ENCODE measurements at regions not wholly inside any gene's neighbourhood (a gene's known extent, or its start where the extent isn't known, plus 50 kb on each side); places are given as distances from the start of the nearest gene placed in this dataset.

DNA sequence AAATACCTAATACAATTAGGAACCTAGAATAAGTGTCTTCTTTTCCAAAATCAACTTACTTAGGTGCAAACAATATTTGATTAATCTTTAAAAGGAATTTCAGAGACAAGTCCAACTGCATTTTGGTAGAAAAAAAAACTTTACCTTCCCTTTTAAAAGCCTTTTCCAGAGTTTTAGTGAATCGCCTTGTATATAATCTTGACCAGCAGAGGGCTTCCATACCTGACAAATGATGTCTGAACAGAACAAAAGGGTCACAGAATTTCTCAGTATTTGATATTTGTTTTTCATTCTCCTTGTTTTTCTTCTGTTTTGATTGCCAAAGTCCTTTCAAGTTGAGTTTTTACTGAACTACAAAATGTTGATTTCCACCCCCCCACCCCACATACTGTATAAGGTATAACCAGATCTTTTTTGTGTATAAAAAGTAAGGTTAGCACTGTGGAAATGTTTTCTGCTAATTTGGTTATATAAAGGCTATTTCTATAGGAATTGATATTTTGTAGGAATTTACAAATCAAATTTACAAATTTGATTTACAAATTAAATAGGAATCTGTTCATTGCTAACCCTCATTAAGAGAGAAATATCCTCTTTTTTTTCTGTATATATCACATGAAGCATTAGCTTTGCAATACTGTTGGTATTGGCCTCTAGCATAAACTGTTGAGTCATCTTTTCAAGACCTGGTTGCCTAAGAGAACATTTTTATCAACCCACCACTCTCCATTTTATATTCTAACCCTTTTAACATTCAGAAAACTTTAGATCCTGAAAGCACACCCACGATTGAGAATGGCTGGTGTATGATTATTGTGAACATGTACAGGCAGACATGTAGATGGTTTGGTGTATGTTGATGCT is 464.1 kb upstream of the RARB start:
- Histone ChIP-seq H3K9me3 (ENCODE audit: control insufficient read depth, insufficient read depth, low read length) (no peaks in the 10 kb centered on the region; the same call in 1 of the 2 replicates), H3K9me1 (ENCODE audit: insufficient read depth, low read length) (no peaks in the 10 kb centered on the region), H3K79me1 (ENCODE audit: low read depth in 1 of 2, low read length in 2 of 2) (no peaks in the 10 kb centered on the region), H2AFZ (replicated peaks; ENCODE audit: low read length, poor library complexity) (no peak overlapping the region), H3K56ac (ENCODE audit: extremely low read depth, insufficient read depth, low read length) (no peak overlapping the region), H4K5ac (ENCODE audit: low read depth, low read length) (no peak overlapping the region), H3K4me3 (ENCODE audit: insufficient read depth, low read depth, low read length) (no peak overlapping the region), H4K91ac (ENCODE audit: insufficient read depth, low read depth, low read length) (no peak overlapping the region), H4K20me1 (ENCODE audit: insufficient read depth, low read length) (no peaks in the 10 kb centered on the region), H3K4me1 (ENCODE audit: control insufficient read depth, insufficient read depth, low read length) (no peaks in the 10 kb centered on the region), H3K36me3 (ENCODE audit: control insufficient read depth, insufficient read depth, low read length) (no peaks in the 10 kb centered on the region), H2BK5ac (ENCODE audit: low read depth, low read length, poor library complexity, severe bottlenecking) (no peak overlapping the region), H2BK120ac (ENCODE audit: low read depth, low read length) (no peak overlapping the region), H3K18ac (ENCODE audit: low read depth, low read length) (no peak overlapping the region), H2AK9ac (replicated peaks; ENCODE audit: low read depth, low read length, poor library complexity) (no peak overlapping the region), H3K23ac (ENCODE audit: low read depth, low read length) (no peak overlapping the region), H3K14ac (replicated peaks; ENCODE audit: low read depth, low read length) (no peak overlapping the region), H3K4ac (ENCODE audit: low read depth, low read length) (no peak overlapping the region), H2BK20ac (ENCODE audit: low read depth, low read length) (no peak overlapping the region), H3K4me2 (ENCODE audit: low read depth, low read length) (no peak overlapping the region), H3K9ac (ENCODE audit: low read depth, low read length) (no peak overlapping the region), H3K27me3 (ENCODE audit: control insufficient read depth, insufficient read depth, low read length) (no peaks in the 10 kb centered on the region), H4K8ac (ENCODE audit: low read depth in 2 of 2, low read length in 2 of 2) (no peak overlapping the region), H2BK15ac (ENCODE audit: low read depth, low read length) (no peak overlapping the region), H2AK5ac (ENCODE audit: low read depth, low read length) (no peak overlapping the region), H3K27ac (ENCODE audit: insufficient read depth, low read length) (no peak overlapping the region)
- POLR2A ChIA-PET (ENCODE audit: unreplicated experiment): no interaction called here
- WGBS, 2 experiments (ENCODE audit: extremely low coverage in 2 of 2, insufficient read length in 1 of 2): no CpG with 5 or more reads among the region's 2 CpGs
- no peak for TF ChIP-seq POLR2A (IDR thresholded peaks at IDR 0.05; ENCODE audit: low read depth, low read length)
- TF ChIP-seq, protein P1, sequence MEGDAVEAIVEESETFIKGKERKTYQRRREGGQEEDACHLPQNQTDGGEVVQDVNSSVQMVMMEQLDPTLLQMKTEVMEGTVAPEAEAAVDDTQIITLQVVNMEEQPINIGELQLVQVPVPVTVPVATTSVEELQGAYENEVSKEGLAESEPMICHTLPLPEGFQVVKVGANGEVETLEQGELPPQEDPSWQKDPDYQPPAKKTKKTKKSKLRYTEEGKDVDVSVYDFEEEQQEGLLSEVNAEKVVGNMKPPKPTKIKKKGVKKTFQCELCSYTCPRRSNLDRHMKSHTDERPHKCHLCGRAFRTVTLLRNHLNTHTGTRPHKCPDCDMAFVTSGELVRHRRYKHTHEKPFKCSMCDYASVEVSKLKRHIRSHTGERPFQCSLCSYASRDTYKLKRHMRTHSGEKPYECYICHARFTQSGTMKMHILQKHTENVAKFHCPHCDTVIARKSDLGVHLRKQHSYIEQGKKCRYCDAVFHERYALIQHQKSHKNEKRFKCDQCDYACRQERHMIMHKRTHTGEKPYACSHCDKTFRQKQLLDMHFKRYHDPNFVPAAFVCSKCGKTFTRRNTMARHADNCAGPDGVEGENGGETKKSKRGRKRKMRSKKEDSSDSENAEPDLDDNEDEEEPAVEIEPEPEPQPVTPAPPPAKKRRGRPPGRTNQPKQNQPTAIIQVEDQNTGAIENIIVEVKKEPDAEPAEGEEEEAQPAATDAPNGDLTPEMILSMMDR (conservative IDR thresholded peaks at IDR 0.05; ENCODE audit: low read depth, low read length): peak; percentile 25; the same call in 1 of the 2 replicates
- peak; percentile 17 for DNase-seq
- intact Hi-C loops (cut with micrococcal nuclease): loop anchor here (1.0 kb wide), 1 partner anchor 630 kb away; no protein-coding TSS in a partner anchor
- dilution Hi-C loops (cut with HindIII; ENCODE audit: low sequenced_read_pairs, unreplicated experiment): no loop called here
- in situ Hi-C loops (cut with MboI; ENCODE audit: low sequenced_read_pairs): loop anchor here (10.0 kb wide), 1 partner anchor 621 kb away; no protein-coding TSS in a partner anchor
- no peak for ATAC-seq (ENCODE audit: low read depth)
- CTCF ChIA-PET: no interaction called here
- no TSS peak for BruUV-seq (replicated peaks)
